ENCODE measurements at regions not wholly inside any gene's neighbourhood (a gene's known extent, or its start where the extent isn't known, plus 50 kb on each side); places are given as distances from the start of the nearest gene placed in this dataset.

DNA sequence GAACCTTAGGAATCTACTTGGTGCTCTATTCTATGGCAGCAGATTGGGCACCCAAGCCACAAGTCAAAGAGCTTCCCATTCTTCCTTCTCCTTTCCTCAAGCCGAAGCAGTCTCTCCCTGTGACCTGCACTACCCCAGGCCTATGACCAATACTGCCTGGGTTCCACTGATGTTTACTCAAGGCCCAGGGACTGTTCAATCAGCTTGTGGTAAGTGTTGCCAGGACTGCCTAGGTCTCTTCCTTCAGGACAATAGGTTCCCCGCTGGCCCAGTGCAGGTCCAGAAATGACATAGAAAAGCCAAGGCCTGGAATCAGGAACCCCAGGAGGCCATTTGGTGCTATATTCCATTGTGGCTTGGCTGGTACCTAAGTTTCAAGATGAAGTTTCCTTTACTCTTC lies 397.9 kb downstream of the ZIC4 start:
- no peak for FAIRE-seq

GRCh38 chr3:147007736-147008245 lies 398.6 kb downstream of the ZIC4 start:
- no peak for TF ChIP-seq SPI1 (IDR thresholded peaks at IDR 0.05; ENCODE audit: low read depth, low read length)
- TF ChIP-seq PAX5 (IDR thresholded peaks at IDR 0.05; ENCODE audit: insufficient read depth, low read length, severe bottlenecking): no peak
- TF ChIP-seq POLR2AphosphoS5 (IDR thresholded peaks at IDR 0.05; ENCODE audit: low read depth, low read length): no peak
- no peak for TF ChIP-seq POU2F2 (IDR thresholded peaks at IDR 0.05; ENCODE audit: low read depth, low read length)
- no peak for TF ChIP-seq POLR2A (IDR thresholded peaks at IDR 0.05; ENCODE audit: low read depth, low read length)
- TF ChIP-seq TAF1 (IDR thresholded peaks at IDR 0.05; ENCODE audit: low read depth, low read length): no peak
- DNase-seq (ENCODE audit: insufficient read length, low spot score) (no peak), FAIRE-seq (no peak)

More for the DNA sequence above, 397.9 kb downstream of the ZIC4 start:
- TF ChIP-seq POLR2AphosphoS5 (IDR thresholded peaks at IDR 0.05; ENCODE audit: low read depth, low read length) (no peak), POLR2A (IDR thresholded peaks at IDR 0.05; ENCODE audit: low read depth, low read length) (no peak), TAF1 (IDR thresholded peaks at IDR 0.05; ENCODE audit: low read depth, low read length) (no peak), PAX5 (IDR thresholded peaks at IDR 0.05; ENCODE audit: insufficient read depth, low read length, severe bottlenecking) (no peak), POU2F2 (IDR thresholded peaks at IDR 0.05; ENCODE audit: low read depth, low read length) (no peak), SPI1 (IDR thresholded peaks at IDR 0.05; ENCODE audit: low read depth, low read length) (no peak)
- DNase-seq (ENCODE audit: insufficient read length, low spot score): no peak

GRCh38 chr3:147002721-147003120 lies 397.6 kb upstream of the PLSCR5 start:
- FAIRE-seq: no peak
- TF ChIP-seq POLR2AphosphoS5 (IDR thresholded peaks at IDR 0.05; ENCODE audit: low read depth, low read length) (no peak), TAF1 (IDR thresholded peaks at IDR 0.05; ENCODE audit: low read depth, low read length) (no peak), SPI1 (IDR thresholded peaks at IDR 0.05; ENCODE audit: low read depth, low read length) (no peak), PAX5 (IDR thresholded peaks at IDR 0.05; ENCODE audit: insufficient read depth, low read length, severe bottlenecking) (no peak), POU2F2 (IDR thresholded peaks at IDR 0.05; ENCODE audit: low read depth, low read length) (no peak), POLR2A (IDR thresholded peaks at IDR 0.05; ENCODE audit: low read depth, low read length) (no peak)
- DNase-seq (ENCODE audit: insufficient read length, low spot score): no peak

- TF ChIP-seq TAF1 (IDR thresholded peaks at IDR 0.05; ENCODE audit: low read depth, low read length) (no peak), POLR2A (IDR thresholded peaks at IDR 0.05; ENCODE audit: low read depth, low read length) (no peak)
- no peak for DNase-seq (ENCODE audit: insufficient read length, low spot score)
- FAIRE-seq: no peak
Measured at GRCh38 chr3:147000274-147000673, 395.1 kb upstream of the PLSCR5 start.

DNA sequence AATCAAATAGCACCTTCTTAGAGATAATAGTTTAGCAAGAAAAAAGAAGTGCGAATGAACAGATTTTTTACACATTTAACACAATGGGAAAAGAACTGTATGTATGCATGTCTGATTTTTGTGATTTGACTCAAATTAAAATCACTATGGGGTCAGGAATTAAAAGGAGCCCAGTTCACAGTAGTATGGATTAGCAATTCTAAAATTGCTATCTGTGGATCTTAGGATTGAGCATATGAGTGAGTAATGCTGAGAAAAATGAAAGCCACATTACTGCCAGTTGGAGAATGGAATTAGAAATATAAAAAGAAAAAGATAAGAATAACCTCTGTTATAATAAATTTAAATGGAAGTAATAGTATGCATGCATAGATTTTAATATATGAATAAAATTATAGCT lies 386.8 kb upstream of the PLSCR5 start:
- FAIRE-seq (no peak), DNase-seq (ENCODE audit: insufficient read length, low spot score) (no peak)
- TF ChIP-seq PAX5 (IDR thresholded peaks at IDR 0.05; ENCODE audit: insufficient read depth, low read length, severe bottlenecking) (no peak), POU2F2 (IDR thresholded peaks at IDR 0.05; ENCODE audit: low read depth, low read length) (no peak), POLR2AphosphoS5 (IDR thresholded peaks at IDR 0.05; ENCODE audit: low read depth, low read length) (no peak), POLR2A (IDR thresholded peaks at IDR 0.05; ENCODE audit: low read depth, low read length) (no peak), SPI1 (IDR thresholded peaks at IDR 0.05; ENCODE audit: low read depth, low read length) (no peak), TAF1 (IDR thresholded peaks at IDR 0.05; ENCODE audit: low read depth, low read length) (no peak)

DNA sequence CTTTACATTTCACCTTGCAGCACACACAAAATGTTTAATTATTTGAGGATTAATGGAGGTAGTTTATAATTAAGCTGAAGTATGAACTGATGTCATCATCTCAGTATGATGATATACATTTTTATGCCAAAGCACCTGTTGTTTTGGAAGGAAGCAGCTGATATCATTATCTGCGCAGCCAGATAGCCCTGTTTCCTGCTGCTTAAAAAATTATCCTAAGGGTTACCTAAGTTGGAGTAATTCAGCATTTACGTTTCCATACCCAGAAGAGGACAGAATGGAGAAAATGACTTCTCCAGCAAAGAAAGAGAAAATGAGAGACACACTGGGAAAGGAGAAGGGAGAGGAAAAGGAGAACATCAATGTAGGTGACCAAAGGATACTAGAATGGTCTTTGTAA lies 370.3 kb upstream of the PLSCR5 start:
- FAIRE-seq: no peak
- no peak for DNase-seq (ENCODE audit: insufficient read length, low spot score)
- no peak for TF ChIP-seq POLR2AphosphoS5 (IDR thresholded peaks at IDR 0.05; ENCODE audit: low read depth, low read length)
- TF ChIP-seq SPI1 (IDR thresholded peaks at IDR 0.05; ENCODE audit: low read depth, low read length): no peak
- TF ChIP-seq POLR2A (IDR thresholded peaks at IDR 0.05; ENCODE audit: low read depth, low read length): no peak
- TF ChIP-seq TAF1 (IDR thresholded peaks at IDR 0.05; ENCODE audit: low read depth, low read length): no peak
- TF ChIP-seq POU2F2 (IDR thresholded peaks at IDR 0.05; ENCODE audit: low read depth, low read length): no peak
- TF ChIP-seq PAX5 (IDR thresholded peaks at IDR 0.05; ENCODE audit: insufficient read depth, low read length, severe bottlenecking): no peak

GRCh38 chr3:146975032-146975431 lies 369.9 kb upstream of the PLSCR5 start:
- TF ChIP-seq POLR2AphosphoS5 (IDR thresholded peaks at IDR 0.05; ENCODE audit: low read depth, low read length) (no peak), SPI1 (IDR thresholded peaks at IDR 0.05; ENCODE audit: low read depth, low read length) (no peak)
- FAIRE-seq: no peak
- no peak for DNase-seq (ENCODE audit: insufficient read length, low spot score)

- no peak for FAIRE-seq
- TF ChIP-seq SPI1 (IDR thresholded peaks at IDR 0.05; ENCODE audit: low read depth, low read length) (no peak), POU2F2 (IDR thresholded peaks at IDR 0.05; ENCODE audit: low read depth, low read length) (no peak), TAF1 (IDR thresholded peaks at IDR 0.05; ENCODE audit: low read depth, low read length) (no peak), PAX5 (IDR thresholded peaks at IDR 0.05; ENCODE audit: insufficient read depth, low read length, severe bottlenecking) (no peak), POLR2AphosphoS5 (IDR thresholded peaks at IDR 0.05; ENCODE audit: low read depth, low read length) (no peak), POLR2A (IDR thresholded peaks at IDR 0.05; ENCODE audit: low read depth, low read length) (no peak)
- DNase-seq (ENCODE audit: insufficient read length, low spot score): no peak
Measured at GRCh38 chr3:146974001-146974400, 368.9 kb upstream of the PLSCR5 start.

- DNase-seq (ENCODE audit: insufficient read length, low spot score) (no peak), FAIRE-seq (no peak)
- no peak for TF ChIP-seq POLR2AphosphoS5 (IDR thresholded peaks at IDR 0.05; ENCODE audit: low read depth, low read length)
- TF ChIP-seq POU2F2 (IDR thresholded peaks at IDR 0.05; ENCODE audit: low read depth, low read length): no peak
- TF ChIP-seq SPI1 (IDR thresholded peaks at IDR 0.05; ENCODE audit: low read depth, low read length): no peak
- TF ChIP-seq TAF1 (IDR thresholded peaks at IDR 0.05; ENCODE audit: low read depth, low read length): no peak
- TF ChIP-seq PAX5 (IDR thresholded peaks at IDR 0.05; ENCODE audit: insufficient read depth, low read length, severe bottlenecking): no peak
- no peak for TF ChIP-seq POLR2A (IDR thresholded peaks at IDR 0.05; ENCODE audit: low read depth, low read length)
Measured at GRCh38 chr3:146972726-146973125, 367.6 kb upstream of the PLSCR5 start.

GRCh38 chr3:146970236-146970635 lies 365.1 kb upstream of the PLSCR5 start:
- FAIRE-seq (no peak), DNase-seq (ENCODE audit: insufficient read length, low spot score) (no peak)
- TF ChIP-seq POU2F2 (IDR thresholded peaks at IDR 0.05; ENCODE audit: low read depth, low read length) (no peak), PAX5 (IDR thresholded peaks at IDR 0.05; ENCODE audit: insufficient read depth, low read length, severe bottlenecking) (no peak), TAF1 (IDR thresholded peaks at IDR 0.05; ENCODE audit: low read depth, low read length) (no peak), POLR2AphosphoS5 (IDR thresholded peaks at IDR 0.05; ENCODE audit: low read depth, low read length) (no peak), POLR2A (IDR thresholded peaks at IDR 0.05; ENCODE audit: low read depth, low read length) (no peak), SPI1 (IDR thresholded peaks at IDR 0.05; ENCODE audit: low read depth, low read length) (no peak)

Data from GM12891 (cell line).